Stimulated activated naive CD8-positive, alpha-beta T cell treated with anti-CD3 and anti-CD28 coated beads, Interleukin-15, Interleukin-2, amounts not matched to agents 100 ng/mL and 50 ng/mL, for 24 hours (primary cell): ENCODE measurements at regions not wholly inside any gene's neighbourhood (a gene's known extent, or its start where the extent isn't known, plus 50 kb on each side); places are given as distances from the start of the nearest gene placed in this dataset.
A peak's percentile ranks its signal among the peaks of the same experiment; 100 is the strongest.

ENCODE experiments used
- H3K27ac Mint-ChIP-seq: one replicate; pipeline ENCODE4 v1.8.0; 2021; ENCODE audit warnings: mild to moderate bottlenecking, mixed read lengths
- H3K27me3 Mint-ChIP-seq: one replicate; pipeline ENCODE4 v1.8.0; 2021; ENCODE audit warnings: mixed read lengths
- H3K36me3 Mint-ChIP-seq: one replicate; pipeline ENCODE4 v1.8.0; 2021; ENCODE audit warnings: low read depth, mixed read lengths
- H3K4me1 Mint-ChIP-seq: one replicate; pipeline ENCODE4 v1.8.0; 2021; ENCODE audit warnings: low read depth, mixed read lengths
- H3K4me3 Mint-ChIP-seq: one replicate; pipeline ENCODE4 v1.8.0; 2021; ENCODE audit warnings: mild to moderate bottlenecking, mixed read lengths
- H3K9me3 Mint-ChIP-seq: one replicate; pipeline ENCODE4 v1.8.0; 2021; ENCODE audit warnings: mixed read lengths

DNA sequence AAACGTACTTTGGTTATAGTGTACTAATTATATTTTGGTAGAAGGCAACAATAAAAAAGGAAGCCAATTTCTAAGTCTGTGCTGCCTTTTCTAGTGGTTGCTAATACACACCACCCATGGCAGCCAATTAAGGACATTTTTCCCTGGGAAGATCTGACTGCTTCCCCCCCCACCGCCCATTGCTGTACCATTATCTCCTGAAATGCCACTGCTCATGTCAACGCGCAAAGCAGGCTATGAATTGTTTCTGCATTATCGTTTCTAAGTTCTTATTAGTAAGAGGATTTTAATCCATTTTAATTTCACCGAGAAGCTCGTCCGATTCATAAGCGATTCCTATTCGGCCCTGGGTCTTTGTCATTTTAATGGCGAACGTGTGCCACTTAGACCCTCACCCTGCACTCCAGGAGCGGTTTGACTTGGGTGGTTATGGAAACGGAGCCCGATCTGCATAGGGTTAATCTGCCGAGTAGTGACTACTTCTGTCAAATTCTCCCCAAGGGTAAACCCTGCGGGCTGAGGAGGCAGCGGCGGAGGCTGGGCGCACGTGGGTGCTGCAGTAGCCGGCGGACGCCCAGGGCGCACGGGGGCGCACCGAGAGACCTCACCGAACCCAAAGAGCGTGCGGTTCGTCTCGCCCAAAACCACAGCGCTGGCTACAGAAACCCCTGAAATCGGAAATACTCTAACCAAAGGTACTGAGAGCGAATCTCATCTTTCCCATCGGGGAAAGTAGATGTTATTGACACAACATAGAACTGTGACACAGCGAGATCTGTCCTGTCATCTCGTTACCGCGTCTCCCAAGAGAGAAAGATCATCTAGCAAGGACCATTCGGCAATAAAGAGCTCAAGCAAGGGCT is 55.8 kb upstream of the SHC3 start:
- Mint-ChIP-seq H3K4me1 (peaks cover 17% of the 10 kb centered on the region), H3K9me3 (peaks cover 8% of the 10 kb centered on the region), H3K27me3 (peaks cover 86% of the 10 kb centered on the region), H3K27ac (peak overlapping the region; percentile 36), H3K36me3 (peaks cover 4% of the 10 kb centered on the region), H3K4me3 (peak overlapping the region; percentile 13)

DNA sequence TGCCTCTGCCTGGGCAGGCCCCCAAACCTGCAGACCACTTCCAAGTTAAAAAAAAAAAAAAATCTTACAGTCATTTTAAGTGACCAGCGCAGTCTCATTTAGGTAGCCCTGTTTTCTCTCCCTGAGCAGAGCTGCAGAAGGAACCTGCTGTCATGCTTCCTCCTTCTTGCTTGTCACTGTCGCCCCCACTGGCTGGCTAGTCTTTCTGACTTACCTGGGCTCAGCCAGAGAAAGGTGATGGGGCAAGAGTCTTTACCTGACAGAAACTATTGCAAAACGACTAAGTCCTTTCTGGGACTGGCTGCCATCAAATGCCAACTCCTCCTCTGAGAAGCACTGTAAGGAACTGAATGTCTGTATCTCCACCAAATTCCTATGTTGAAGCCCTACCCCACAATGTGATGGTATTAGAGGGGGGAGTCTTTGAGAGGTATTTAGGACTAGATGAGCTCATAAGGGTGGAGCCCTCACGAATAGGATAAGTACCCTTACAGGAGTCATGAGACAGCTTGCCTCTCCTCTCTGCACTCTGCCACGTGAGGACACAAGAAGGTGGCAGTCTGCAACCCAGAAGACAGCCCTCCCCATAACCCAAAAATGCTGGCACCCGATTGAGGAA is 58.4 kb upstream of the SHC3 start:
- Mint-ChIP-seq H3K9me3 (peaks cover 12% of the 10 kb centered on the region), H3K4me3 (no peak overlapping the region), H3K4me1 (peaks cover 17% of the 10 kb centered on the region), H3K27me3 (peaks cover 83% of the 10 kb centered on the region), H3K27ac (no peak overlapping the region), H3K36me3 (peaks cover 10% of the 10 kb centered on the region)

DNA sequence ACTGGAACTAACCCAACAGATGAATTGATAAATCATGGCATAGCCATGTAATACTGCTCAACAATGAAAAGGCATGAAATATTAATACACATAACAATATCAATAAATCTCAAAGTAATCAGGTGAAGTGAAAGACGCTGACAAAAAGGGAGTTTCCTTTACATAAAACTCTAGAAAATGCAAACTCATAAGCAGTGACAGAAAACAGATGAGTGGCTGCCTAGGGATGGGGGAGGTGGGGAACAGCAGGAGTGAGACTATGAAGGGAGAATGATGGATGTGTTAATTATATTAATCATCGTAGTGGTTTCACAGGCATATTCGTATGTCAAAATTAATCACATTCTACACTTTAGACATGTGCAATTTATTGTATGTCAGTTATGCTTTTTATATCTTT is 59.8 kb upstream of the SHC3 start:
- Mint-ChIP-seq H3K36me3 (peaks cover 10% of the 10 kb centered on the region), H3K27ac (no peak overlapping the region), H3K4me3 (no peak overlapping the region), H3K9me3 (peaks cover 12% of the 10 kb centered on the region), H3K4me1 (peaks cover 17% of the 10 kb centered on the region), H3K27me3 (peaks cover 71% of the 10 kb centered on the region)

DNA sequence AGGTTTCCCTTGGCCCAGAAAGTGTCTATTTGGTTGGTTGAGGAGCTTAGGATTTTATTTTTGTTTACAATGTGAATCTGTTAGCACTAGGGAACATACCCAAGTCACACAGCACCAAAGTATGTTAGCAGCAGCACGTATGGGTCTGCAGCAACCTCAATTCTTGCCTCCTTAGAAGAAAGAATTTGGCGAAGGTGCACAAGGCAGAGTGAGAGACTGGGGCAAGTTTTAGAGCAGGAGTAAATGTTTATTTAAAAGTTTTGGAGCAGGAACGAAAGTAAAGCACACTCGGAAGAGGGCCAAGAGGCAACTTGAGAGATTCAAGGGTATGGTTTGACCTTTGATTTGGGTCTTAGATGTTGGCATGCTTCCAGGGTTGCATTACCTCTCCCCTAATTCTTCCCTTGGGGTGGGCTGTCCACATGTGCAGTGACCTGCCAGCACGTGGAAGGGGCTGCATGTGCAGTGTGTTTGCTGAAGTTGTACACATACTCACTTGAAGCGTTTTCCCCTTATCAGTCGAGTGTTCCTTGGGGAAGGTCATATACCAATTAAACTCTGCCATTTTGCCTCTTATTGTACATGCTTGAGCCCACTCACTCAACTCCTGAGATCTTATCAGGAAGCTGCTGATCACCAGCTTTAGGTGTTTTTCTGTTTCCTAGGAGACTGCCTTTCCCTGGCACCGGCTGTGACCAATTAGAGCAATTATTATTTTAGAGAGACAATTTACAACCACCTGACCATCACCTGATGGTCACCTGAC is 64.9 kb upstream of the SHC3 start:
- no peak overlapping the region for H3K27ac Mint-ChIP-seq

DNA sequence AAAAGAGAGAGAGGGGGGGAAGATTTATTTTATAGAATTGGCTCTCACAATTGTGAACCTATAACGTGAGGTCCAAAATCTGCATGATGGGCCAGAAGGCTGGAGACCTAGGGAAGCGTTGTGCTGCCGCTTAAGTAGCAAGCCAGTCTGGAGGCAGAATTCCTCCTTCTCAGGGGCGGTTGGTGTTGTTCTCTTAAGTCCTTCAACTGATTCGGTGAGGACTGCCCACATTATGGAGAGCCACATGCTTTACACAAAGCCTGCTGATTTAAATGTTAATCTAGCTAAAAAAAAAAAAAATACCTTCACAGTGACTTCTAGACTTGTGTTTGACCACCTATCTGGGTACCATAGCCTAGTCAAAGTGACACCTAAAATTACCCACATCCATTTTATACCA is 64.2 kb upstream of the CKS2 start:
- no peak overlapping the region for H3K4me3 Mint-ChIP-seq
- no peaks in the 10 kb centered on the region for H3K36me3 Mint-ChIP-seq
- H3K27me3 Mint-ChIP-seq = peaks cover 4% of the 10 kb centered on the region
- H3K9me3 Mint-ChIP-seq = no peaks in the 10 kb centered on the region
- no peaks in the 10 kb centered on the region for H3K4me1 Mint-ChIP-seq
- H3K27ac Mint-ChIP-seq = no peak overlapping the region

More for the DNA sequence above, 64.9 kb upstream of the SHC3 start:
- Mint-ChIP-seq H3K9me3 (peaks cover 8% of the 10 kb centered on the region), H3K4me1 (no peaks in the 10 kb centered on the region), H3K4me3 (no peak overlapping the region), H3K27me3 (peaks cover 23% of the 10 kb centered on the region), H3K36me3 (peaks cover 10% of the 10 kb centered on the region)

DNA sequence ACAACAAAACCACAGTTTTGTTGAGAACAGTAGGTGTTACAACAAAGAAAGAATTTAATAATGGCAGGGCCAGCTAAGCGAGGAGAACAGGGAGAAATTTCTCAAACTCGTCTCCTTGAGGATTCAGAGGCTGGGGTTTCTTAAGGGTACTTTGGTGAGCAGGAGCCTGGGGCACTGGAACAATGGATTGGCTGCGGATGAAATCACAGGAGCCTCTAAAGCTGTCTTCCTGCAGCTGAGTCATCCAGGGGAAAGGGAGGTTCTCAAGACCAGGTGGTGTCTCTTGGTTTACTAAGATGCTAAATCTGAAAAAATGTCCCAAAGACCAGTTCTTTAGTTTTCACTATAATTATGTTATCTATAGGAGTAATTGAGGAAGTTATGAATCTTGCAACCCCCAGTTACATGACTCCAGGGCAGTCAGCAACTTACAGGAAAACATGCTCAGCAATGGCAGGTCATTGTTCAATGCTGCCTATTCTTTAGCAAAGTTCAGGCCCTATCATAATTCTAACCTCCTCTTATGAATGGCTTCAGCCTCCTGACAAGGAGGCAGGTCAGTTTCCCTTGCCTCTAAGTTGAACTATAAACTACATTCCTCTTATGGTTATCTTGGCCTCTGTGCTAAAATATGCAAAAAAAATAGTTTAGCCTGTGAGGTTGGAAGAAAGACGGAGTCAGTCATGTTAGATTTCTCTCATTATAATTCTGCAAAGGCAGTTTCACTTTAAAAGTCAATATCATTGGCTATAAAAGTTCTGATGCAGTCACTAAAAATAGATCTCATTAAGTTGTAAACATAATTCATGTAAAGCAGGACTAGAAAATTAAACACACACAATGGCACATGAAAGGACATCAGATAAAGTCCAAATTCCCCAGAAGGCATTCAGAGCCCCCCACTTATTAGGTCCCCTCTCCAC is 63.3 kb upstream of the CKS2 start:
- H3K9me3 Mint-ChIP-seq = no peaks in the 10 kb centered on the region
- no peaks in the 10 kb centered on the region for H3K27me3 Mint-ChIP-seq
- H3K27ac Mint-ChIP-seq = no peak overlapping the region
- no peaks in the 10 kb centered on the region for H3K4me1 Mint-ChIP-seq
- H3K36me3 Mint-ChIP-seq = no peaks in the 10 kb centered on the region
- H3K4me3 Mint-ChIP-seq = no peak overlapping the region

DNA sequence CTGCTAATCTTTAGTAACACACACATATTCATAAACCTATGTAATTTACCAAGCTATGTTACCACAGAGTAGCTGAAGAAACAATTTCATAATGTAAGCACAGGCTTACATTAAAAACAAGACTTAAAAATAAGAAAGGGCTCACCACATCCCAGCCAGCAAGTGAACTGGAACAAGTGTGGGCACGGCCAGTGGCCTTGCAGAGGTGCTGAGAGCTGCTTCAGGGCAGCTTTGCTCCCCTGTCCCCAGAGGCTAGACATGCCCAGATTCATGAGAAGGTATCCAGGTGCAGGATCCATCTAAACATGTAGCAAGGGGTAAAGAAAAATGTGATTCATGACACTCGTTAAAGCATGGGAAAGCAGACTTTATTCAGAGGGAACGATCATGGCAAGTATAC is 62.0 kb upstream of the CKS2 start:
- no peaks in the 10 kb centered on the region for H3K9me3 Mint-ChIP-seq
- H3K36me3 Mint-ChIP-seq = no peaks in the 10 kb centered on the region
- no peak overlapping the region for H3K27ac Mint-ChIP-seq
- H3K4me3 Mint-ChIP-seq = no peak overlapping the region
- no peaks in the 10 kb centered on the region for H3K27me3 Mint-ChIP-seq
- no peaks in the 10 kb centered on the region for H3K4me1 Mint-ChIP-seq

DNA sequence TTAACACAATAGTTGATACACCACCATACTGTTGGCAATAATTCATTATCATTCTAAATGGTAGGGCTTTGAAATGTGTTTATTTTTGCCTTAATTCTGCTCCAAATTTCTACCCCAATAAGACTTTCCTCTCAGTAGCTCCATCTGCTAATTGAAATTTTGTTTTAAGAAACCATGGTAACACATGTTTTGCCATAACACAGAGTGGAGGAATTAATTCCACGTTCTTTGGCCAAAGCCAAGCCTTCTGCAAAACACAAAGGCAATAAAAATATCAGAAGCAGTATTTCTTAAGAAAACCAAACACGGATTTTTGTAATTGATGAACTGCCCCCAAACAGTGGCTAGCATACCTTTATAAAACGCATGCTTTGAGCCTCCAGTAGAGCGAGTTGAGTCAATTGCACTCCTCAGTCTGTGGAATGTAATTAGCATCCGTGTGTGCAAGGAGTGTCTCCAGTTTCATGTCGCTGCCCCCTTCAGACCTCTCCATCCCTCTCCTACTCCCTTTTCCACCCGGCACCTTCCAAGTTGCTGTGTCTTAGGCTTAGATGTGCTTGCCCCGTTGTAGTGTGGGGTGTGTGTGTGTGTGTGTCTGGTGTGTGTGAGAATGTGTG is 58.2 kb upstream of the CKS2 start:
- Mint-ChIP-seq H3K36me3 (no peaks in the 10 kb centered on the region), H3K27ac (no peak overlapping the region), H3K27me3 (no peaks in the 10 kb centered on the region), H3K9me3 (no peaks in the 10 kb centered on the region), H3K4me3 (no peak overlapping the region), H3K4me1 (no peaks in the 10 kb centered on the region)

DNA sequence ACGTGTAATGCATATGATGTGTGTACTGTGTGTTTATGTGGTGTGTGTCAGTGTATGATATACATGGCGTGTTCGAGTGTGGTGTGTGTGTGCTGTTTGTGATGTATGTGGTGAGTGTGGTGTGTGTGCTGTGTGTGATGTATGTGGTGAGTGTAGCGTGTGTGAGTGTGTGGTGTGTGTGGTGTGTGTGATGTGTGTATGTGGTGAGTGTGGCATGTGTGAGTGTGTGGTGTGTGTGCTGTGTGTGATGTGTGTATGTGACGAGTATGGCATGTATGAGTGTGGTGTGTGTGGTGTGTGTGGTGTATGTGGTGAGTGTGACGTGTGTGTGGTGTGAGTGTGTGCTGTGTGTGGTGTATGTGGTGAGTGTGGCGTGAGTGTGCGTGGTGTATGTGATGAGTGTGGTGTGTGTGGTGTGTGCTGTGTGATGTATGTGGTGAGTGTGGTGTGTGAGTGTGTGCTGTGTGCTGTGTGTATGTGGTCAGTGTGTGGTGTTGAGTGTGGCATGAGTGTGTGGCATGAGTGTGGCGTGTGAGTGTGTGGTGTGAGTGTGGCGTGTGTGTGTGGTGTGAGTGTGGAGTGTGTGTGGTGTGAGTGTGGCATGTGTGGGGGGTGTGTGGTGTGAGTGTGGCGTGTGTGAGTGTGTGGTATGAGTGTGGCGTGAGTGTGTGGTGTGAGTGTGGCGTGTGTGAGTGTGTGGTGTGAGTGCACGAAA is 56.8 kb upstream of the CKS2 start:
- Mint-ChIP-seq H3K9me3 (no peaks in the 10 kb centered on the region), H3K27me3 (no peaks in the 10 kb centered on the region)

DNA sequence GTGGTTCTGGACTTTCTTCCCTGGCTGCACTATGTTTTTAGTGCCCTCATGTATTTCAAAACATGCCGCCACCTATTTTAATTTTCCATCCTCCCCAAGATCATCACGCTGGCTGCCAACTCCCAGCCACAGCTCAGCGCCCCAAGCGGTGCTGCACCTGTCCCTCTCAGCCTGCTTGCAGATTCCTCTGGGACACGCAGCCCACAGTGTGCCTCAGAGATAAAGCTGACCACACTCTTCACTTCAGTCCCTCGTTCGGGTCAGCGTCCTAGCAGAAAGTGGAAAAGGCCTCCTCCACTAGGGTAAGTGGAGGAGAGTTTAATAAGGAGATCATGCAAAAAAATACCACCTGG is 56.2 kb upstream of the CKS2 start:
- Mint-ChIP-seq H3K4me3 (no peak overlapping the region), H3K4me1 (no peaks in the 10 kb centered on the region)

More for the DNA sequence above, 56.8 kb upstream of the CKS2 start:
- H3K36me3 Mint-ChIP-seq = no peaks in the 10 kb centered on the region
- no peaks in the 10 kb centered on the region for H3K4me1 Mint-ChIP-seq
- H3K4me3 Mint-ChIP-seq = no peak overlapping the region
- H3K27ac Mint-ChIP-seq = no peak overlapping the region

DNA sequence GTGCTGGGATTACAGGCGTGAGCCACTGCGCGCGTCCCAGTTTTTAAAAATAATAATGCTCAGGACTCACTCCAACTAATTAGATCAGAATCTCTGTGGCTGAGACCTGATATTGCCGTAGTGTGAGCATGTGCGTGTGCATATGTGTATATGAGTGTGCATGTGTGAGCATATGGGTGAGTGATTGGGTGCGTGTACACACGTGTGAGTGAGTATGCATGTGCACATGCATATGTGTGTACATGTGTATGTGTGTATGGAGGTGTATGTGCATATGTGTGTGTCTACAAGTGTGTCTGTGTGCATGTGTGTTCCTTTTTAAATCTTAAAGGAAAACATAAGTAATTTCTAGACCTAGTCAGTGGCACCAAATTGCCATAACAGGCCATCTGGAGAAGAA is 54.8 kb upstream of the CKS2 start:
- Mint-ChIP-seq H3K4me1 (no peaks in the 10 kb centered on the region), H3K27me3 (no peaks in the 10 kb centered on the region), H3K9me3 (no peaks in the 10 kb centered on the region), H3K4me3 (no peak overlapping the region), H3K36me3 (no peaks in the 10 kb centered on the region), H3K27ac (no peak overlapping the region)

More for the DNA sequence above, 56.2 kb upstream of the CKS2 start:
- no peaks in the 10 kb centered on the region for H3K36me3 Mint-ChIP-seq
- no peaks in the 10 kb centered on the region for H3K9me3 Mint-ChIP-seq
- H3K27me3 Mint-ChIP-seq = no peaks in the 10 kb centered on the region
- no peak overlapping the region for H3K27ac Mint-ChIP-seq

DNA sequence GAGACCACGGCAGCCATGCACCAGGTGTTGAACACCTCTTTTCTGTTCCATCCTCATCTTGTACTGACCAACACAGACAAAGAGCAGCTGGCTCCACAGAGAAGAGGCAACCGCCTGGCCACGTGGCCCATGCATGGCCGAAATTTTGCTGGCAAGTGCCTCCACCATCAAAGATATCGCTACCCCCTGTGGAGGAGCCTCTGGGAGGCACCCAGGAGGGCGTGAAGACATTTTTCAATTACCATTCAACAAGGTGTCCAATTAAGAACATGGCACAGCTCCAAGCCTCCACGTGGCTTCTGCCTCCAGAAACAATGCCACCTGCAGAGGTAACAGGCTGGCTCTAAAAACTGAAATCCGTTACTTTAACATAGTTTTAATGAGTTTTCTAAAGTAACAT is 54.4 kb upstream of the CKS2 start:
- H3K27me3 Mint-ChIP-seq = no peaks in the 10 kb centered on the region
- H3K4me1 Mint-ChIP-seq = no peaks in the 10 kb centered on the region
- no peaks in the 10 kb centered on the region for H3K36me3 Mint-ChIP-seq
- no peak overlapping the region for H3K4me3 Mint-ChIP-seq
- no peaks in the 10 kb centered on the region for H3K9me3 Mint-ChIP-seq
- H3K27ac Mint-ChIP-seq = no peak overlapping the region

DNA sequence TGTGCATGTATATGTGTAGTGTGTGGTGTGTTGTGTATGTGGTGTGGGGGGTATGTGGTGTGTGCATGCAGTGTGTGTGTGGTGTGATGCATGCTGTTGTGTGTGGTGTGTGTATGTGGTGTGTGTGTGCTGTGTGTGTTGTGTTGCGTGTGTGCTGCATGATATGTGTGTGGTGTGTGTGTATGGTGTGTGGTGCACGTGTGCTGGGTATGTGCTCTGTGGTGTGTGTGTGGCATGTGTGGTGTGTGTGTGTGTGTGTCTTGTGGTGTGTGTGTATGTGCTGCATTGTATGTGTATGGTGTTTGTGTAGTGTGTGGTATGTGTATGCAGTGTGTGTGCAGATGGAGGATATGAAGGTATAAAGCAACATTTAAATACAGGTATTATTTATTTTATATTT is 50.5 kb upstream of the CKS2 start:
- no peak overlapping the region for H3K4me3 Mint-ChIP-seq
- no peaks in the 10 kb centered on the region for H3K9me3 Mint-ChIP-seq
- no peaks in the 10 kb centered on the region for H3K36me3 Mint-ChIP-seq
- no peak overlapping the region for H3K27ac Mint-ChIP-seq
- H3K4me1 Mint-ChIP-seq = no peaks in the 10 kb centered on the region
- no peaks in the 10 kb centered on the region for H3K27me3 Mint-ChIP-seq
